Omental fat pad (tissue), 3 donors: ENCODE measurements at regions not wholly inside any gene's neighbourhood (a gene's known extent, or its start where the extent isn't known, plus 50 kb on each side); places are given as distances from the start of the nearest gene placed in this dataset.
"Not testable (repeated sequence)": the region's sequence is repeated elsewhere in the genome, so short reads cannot be mapped to it uniquely, and the experiment has no call there.

ENCODE experiments used
- ATAC-seq: fragments of 150-250 bp; one replicate; pipeline ENCODE4 v1.9.1; 2016; ENCODE audit warnings: mild to moderate bottlenecking, moderate library complexity; ENCODE audit not compliant: low FRiP score
- DNase-seq: peaks from one replicate; pipeline ENCODE4 v3.0.0-alpha.2; 2019; ENCODE audit warnings: low spot score
- CTCF ChIP-seq, 3 donors: fragments of 450-650 bp; IDR thresholded peaks; one replicate each; pipeline ENCODE4 v1.5.1; 2016 to 2017; ENCODE audit warnings: antibody characterized with exemption in 3 of 3, mild to moderate bottlenecking in 3 of 3, moderate library complexity in 2 of 3

- ATAC-seq: no peak
- DNase-seq: no peak
- no peak for TF ChIP-seq CTCF (IDR thresholded peaks at IDR 0.05)
Observed at GRCh38 chr3:20984594-20985205, 766.3 kb downstream of the ZNF385D start.

- ATAC-seq (no peak), DNase-seq (no peak)
- no peak for TF ChIP-seq CTCF (IDR thresholded peaks at IDR 0.05)
Observed at GRCh38 chr3:20975188-20975651, 775.8 kb downstream of the ZNF385D start.

GRCh38 chr3:20974396-20974795 lies 776.6 kb downstream of the ZNF385D start:
- ATAC-seq: no peak
- no peak for TF ChIP-seq CTCF (IDR thresholded peaks at IDR 0.05)
- no peak for DNase-seq

GRCh38 chr3:20970807-20971206 lies 780.2 kb downstream of the ZNF385D start:
- not testable (repeated sequence) for ATAC-seq, DNase-seq

GRCh38 chr3:20967485-20967884 lies 781.5 kb upstream of the SGO1 start:
- DNase-seq, ATAC-seq: not testable (repeated sequence)

GRCh38 chr3:20958161-20958560 lies 772.2 kb upstream of the SGO1 start:
- DNase-seq: no peak
- TF ChIP-seq CTCF (IDR thresholded peaks at IDR 0.05): no peak
- no peak for ATAC-seq

GRCh38 chr3:20945892-20946291 lies 759.9 kb upstream of the SGO1 start:
- TF ChIP-seq CTCF (IDR thresholded peaks at IDR 0.05): no peak
- DNase-seq (no peak), ATAC-seq (no peak)

- ATAC-seq (no peak), DNase-seq (no peak)
- no peak for TF ChIP-seq CTCF (IDR thresholded peaks at IDR 0.05)
Observed at GRCh38 chr3:20935791-20936190, 749.8 kb upstream of the SGO1 start.
